MCF 10A (cell line): ENCODE measurements at regions not wholly inside any gene's neighbourhood (a gene's known extent, or its start where the extent isn't known, plus 50 kb on each side); places are given as distances from the start of the nearest gene placed in this dataset.

Experiments used
- BruUV-seq: library from RNA; stranded (reverse); fragments of 400-500 nt; replicated peaks from 2 replicates; lab custom pipeline; 2021; lab: Mats Ljungman, UMichigan
- CTCF ChIA-PET: fragments of 300-600 bp; sonication (Branson Sonifier 250); formaldehyde crosslinking; extraction: SDS; loops from one replicate; lab custom pipeline; 2021; ENCODE audit warnings: antibody characterized with exemption, inconsistent platforms; lab: Yijun Ruan, JAX
- POLR2A ChIA-PET: fragments of 300-600, 350-650 bp; sonication (Branson Sonifier 250); formaldehyde crosslinking; extraction: SDS; loops from one replicate; lab custom pipeline; 2020; ENCODE audit warnings: antibody characterized with exemption, inconsistent platforms; lab: Yijun Ruan, JAX
- DNase-seq: peaks from one replicate; pipeline ENCODE4 v3.0.0-alpha.2; 2018; ENCODE audit not compliant: unreplicated experiment
- H3K27ac Mint-ChIP-seq: one replicate; pipeline ENCODE4 v1.8.0; 2022; ENCODE audit warnings: mild to moderate bottlenecking, low read depth, mixed read lengths; ENCODE audit not compliant: unreplicated experiment
- H3K27me3 Mint-ChIP-seq: one replicate; pipeline ENCODE4 v1.8.0; 2022; ENCODE audit warnings: mixed read lengths; ENCODE audit not compliant: insufficient read depth, unreplicated experiment
- H3K36me3 Mint-ChIP-seq: one replicate; pipeline ENCODE4 v1.8.0; 2022; ENCODE audit warnings: mild to moderate bottlenecking, moderate library complexity, mixed read lengths; ENCODE audit not compliant: insufficient read depth, unreplicated experiment
- H3K4me1 Mint-ChIP-seq: one replicate; pipeline ENCODE4 v1.8.0; 2022; ENCODE audit warnings: mixed read lengths; ENCODE audit not compliant: insufficient read depth, unreplicated experiment
- H3K4me3 Mint-ChIP-seq: one replicate; pipeline ENCODE4 v1.8.0; 2022; ENCODE audit warnings: mild to moderate bottlenecking, moderate library complexity, mixed read lengths; ENCODE audit not compliant: unreplicated experiment
- H3K9me3 Mint-ChIP-seq: one replicate; pipeline ENCODE4 v1.8.0; 2022; ENCODE audit warnings: mixed read lengths; ENCODE audit not compliant: unreplicated experiment
- intact Hi-C: fragments of 100-400 bp; cut with micrococcal nuclease; formaldehyde crosslinking; loops from 2 replicates; pipeline ENCODE4 v1.14.1; 2022
- TF ChIP-seq, protein P1 (sequence below): fragments of 200-600 bp; IDR thresholded peaks from one replicate; pipeline ENCODE4 v1.8.0; 2022; ENCODE audit warnings: antibody characterized with exemption, mild to moderate bottlenecking; ENCODE audit not compliant: unreplicated experiment

DNA sequence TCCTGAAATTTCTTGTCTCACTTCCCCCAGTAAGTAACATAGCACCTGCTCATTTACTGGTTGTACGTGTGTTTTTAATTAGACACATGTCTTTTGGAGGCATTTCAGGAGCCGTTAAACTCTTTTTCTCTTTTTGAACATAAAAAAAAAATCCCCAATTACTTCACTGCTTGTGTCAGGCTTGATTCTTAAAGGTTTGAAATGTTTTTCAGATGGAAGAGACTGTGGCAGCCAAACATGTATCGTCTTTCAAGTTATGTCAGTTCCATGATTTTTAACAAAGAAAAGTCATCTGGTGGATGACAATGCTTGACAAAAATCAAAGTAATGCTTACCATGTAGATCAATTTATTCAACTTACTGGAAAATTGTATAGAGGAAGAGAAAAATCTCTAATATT is 585.8 kb downstream of the GATA3 start:
- no TSS peak for BruUV-seq
- intact Hi-C loops: no loop called here
- CTCF ChIA-PET: no interaction called here
- POLR2A ChIA-PET: no interaction called here
- Mint-ChIP-seq H3K4me1 (peaks cover 11% of the 10 kb centered on the region), H3K9me3 (peaks cover 7% of the 10 kb centered on the region), H3K27me3 (no peaks in the 10 kb centered on the region), H3K36me3 (peaks cover 6% of the 10 kb centered on the region), H3K27ac (no peak overlapping the region), H3K4me3 (no peak overlapping the region)
- TF ChIP-seq, protein P1, sequence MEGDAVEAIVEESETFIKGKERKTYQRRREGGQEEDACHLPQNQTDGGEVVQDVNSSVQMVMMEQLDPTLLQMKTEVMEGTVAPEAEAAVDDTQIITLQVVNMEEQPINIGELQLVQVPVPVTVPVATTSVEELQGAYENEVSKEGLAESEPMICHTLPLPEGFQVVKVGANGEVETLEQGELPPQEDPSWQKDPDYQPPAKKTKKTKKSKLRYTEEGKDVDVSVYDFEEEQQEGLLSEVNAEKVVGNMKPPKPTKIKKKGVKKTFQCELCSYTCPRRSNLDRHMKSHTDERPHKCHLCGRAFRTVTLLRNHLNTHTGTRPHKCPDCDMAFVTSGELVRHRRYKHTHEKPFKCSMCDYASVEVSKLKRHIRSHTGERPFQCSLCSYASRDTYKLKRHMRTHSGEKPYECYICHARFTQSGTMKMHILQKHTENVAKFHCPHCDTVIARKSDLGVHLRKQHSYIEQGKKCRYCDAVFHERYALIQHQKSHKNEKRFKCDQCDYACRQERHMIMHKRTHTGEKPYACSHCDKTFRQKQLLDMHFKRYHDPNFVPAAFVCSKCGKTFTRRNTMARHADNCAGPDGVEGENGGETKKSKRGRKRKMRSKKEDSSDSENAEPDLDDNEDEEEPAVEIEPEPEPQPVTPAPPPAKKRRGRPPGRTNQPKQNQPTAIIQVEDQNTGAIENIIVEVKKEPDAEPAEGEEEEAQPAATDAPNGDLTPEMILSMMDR: no peak
- no peak for DNase-seq

- Mint-ChIP-seq H3K27me3 (no peaks in the 10 kb centered on the region), H3K9me3 (peaks cover 7% of the 10 kb centered on the region), H3K27ac (no peak overlapping the region), H3K4me3 (no peak overlapping the region), H3K4me1 (peaks cover 11% of the 10 kb centered on the region), H3K36me3 (peaks cover 6% of the 10 kb centered on the region)
- no peak for DNase-seq
- intact Hi-C loops: no loop called here
- ChIA-PET CTCF (no interaction called here), POLR2A (no interaction called here)
- TF ChIP-seq, protein P1: no peak
- BruUV-seq: no TSS peak
These were observed 586.4 kb downstream of the GATA3 start for GRCh38 chr10:8640878-8641277.

DNA sequence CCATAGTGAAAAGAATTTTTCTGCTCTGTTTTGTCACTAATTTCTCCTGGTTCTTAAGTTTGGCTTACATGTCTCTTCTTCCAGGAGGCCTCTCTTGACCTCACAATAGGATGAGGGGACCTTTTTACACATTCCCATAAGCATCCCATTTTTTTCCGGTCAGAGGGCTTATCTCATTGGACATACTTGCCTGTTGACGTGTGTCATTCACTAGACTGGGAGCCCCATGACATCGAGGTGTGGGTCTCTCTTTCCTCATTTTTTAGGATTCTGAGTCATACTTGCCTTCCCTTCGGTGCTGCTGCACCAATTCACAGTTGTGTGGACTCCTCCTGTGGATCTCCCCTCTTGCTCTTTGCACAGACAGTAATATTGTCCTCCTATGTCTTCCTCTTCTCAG is 601.8 kb downstream of the GATA3 start:
- H3K4me3 Mint-ChIP-seq: no peak overlapping the region
- intact Hi-C loops: no loop called here
- H3K27ac Mint-ChIP-seq: no peak overlapping the region
- ChIA-PET CTCF (no interaction called here), POLR2A (no interaction called here)
- H3K36me3 Mint-ChIP-seq: no peaks in the 10 kb centered on the region
- BruUV-seq: no TSS peak
- DNase-seq: no peak
- H3K4me1 Mint-ChIP-seq: no peaks in the 10 kb centered on the region
- TF ChIP-seq, protein P1: no peak
- no peaks in the 10 kb centered on the region for H3K9me3 Mint-ChIP-seq
- no peaks in the 10 kb centered on the region for H3K27me3 Mint-ChIP-seq

- H3K27ac Mint-ChIP-seq: no peak overlapping the region
- CTCF ChIA-PET: interaction anchor here (0.6 kb wide), 1 partner anchor 13 kb away, joined by 3 read pairs; no protein-coding TSS in a partner anchor
- H3K9me3 Mint-ChIP-seq: no peaks in the 10 kb centered on the region
- H3K27me3 Mint-ChIP-seq: no peaks in the 10 kb centered on the region
- H3K4me1 Mint-ChIP-seq: peaks cover 10% of the 10 kb centered on the region
- no TSS peak for BruUV-seq
- no peak for DNase-seq
- no peak overlapping the region for H3K4me3 Mint-ChIP-seq
- intact Hi-C loops: no loop called here
- POLR2A ChIA-PET: interaction anchor here (0.8 kb wide), 1 partner anchor 604 kb away, joined by 3 read pairs; no protein-coding TSS in a partner anchor
- H3K36me3 Mint-ChIP-seq: no peaks in the 10 kb centered on the region
- TF ChIP-seq, protein P1: no peak
These were observed 605.5 kb downstream of the GATA3 start for GRCh38 chr10:8659982-8660381.
